Natural killer cell (primary cell): ENCODE measurements at regions not wholly inside any gene's neighbourhood (a gene's known extent, or its start where the extent isn't known, plus 50 kb on each side); places are given as distances from the start of the nearest gene placed in this dataset.
"Not testable (repeated sequence)": the region's sequence is repeated elsewhere in the genome, so short reads cannot be mapped to it uniquely, and the experiment has no call there.

Source experiments
- ATAC-seq, 3 donors: fragments of 150-1000 bp in 2 of 3; fragments of 200-7000 bp in 1 of 3; cut with Tn5 transposase; 1 replicate in 1 of 3; 2 replicates in 2 of 3; pipeline ENCODE4 v1.10.0; 2021; ENCODE audit warnings: mild to moderate bottlenecking in 2 of 3, moderate library complexity in 2 of 3
- DNase-seq, 2 donors: peaks; one replicate each; pipeline versions ENCODE4 v3.0.0 to v3.0.0-alpha.2; 2013 to 2021; ENCODE audit warnings: mixed read lengths in 1 of 2
- H3K27ac ChIP-seq: one replicate; pipeline ENCODE4 v1.5.1; 2013; ENCODE audit warnings: mild to moderate bottlenecking, low read length
- H3K27me3 ChIP-seq: one replicate; pipeline ENCODE4 v1.6.1; 2013; ENCODE audit warnings: low read length; ENCODE audit not compliant: control insufficient read depth, insufficient read depth
- H3K36me3 ChIP-seq: one replicate; pipeline ENCODE4 v1.6.1; 2013; ENCODE audit warnings: low read length; ENCODE audit not compliant: control insufficient read depth, insufficient read depth
- H3K4me1 ChIP-seq: one replicate; pipeline ENCODE4 v1.6.1; 2013; ENCODE audit warnings: low read length; ENCODE audit not compliant: control insufficient read depth, insufficient read depth
- H3K4me3 ChIP-seq: one replicate; pipeline ENCODE4 v1.5.1; 2013; ENCODE audit warnings: low read length
- H3K9me3 ChIP-seq: one replicate; pipeline ENCODE4 v1.6.1; 2013; ENCODE audit warnings: low read length; ENCODE audit not compliant: control insufficient read depth, insufficient read depth
- H3K27ac Mint-ChIP-seq, 2 donors: one replicate each; pipeline ENCODE4 v1.8.0; 2022; ENCODE audit warnings: mild to moderate bottlenecking in 2 of 2, mixed read lengths in 2 of 2, moderate library complexity in 1 of 2
- H3K27me3 Mint-ChIP-seq, 2 donors: one replicate each; pipeline ENCODE4 v1.8.0; 2022; ENCODE audit warnings: low read depth in 2 of 2, mixed read lengths in 2 of 2
- H3K36me3 Mint-ChIP-seq: one replicate; pipeline ENCODE4 v1.8.0; 2022; ENCODE audit warnings: mixed read lengths
- H3K4me1 Mint-ChIP-seq, 2 donors: one replicate each; pipeline ENCODE4 v1.8.0; 2022; ENCODE audit warnings: mixed read lengths in 2 of 2
- H3K4me3 Mint-ChIP-seq: one replicate; pipeline ENCODE4 v1.8.0; 2022; ENCODE audit warnings: mild to moderate bottlenecking, moderate library complexity, mixed read lengths
- H3K9me3 Mint-ChIP-seq, 2 donors: one replicate each; pipeline ENCODE4 v1.8.0; 2022; ENCODE audit warnings: mixed read lengths in 2 of 2
- WGBS: methylation state at CpG from one replicate; pipeline ENCODE4 v1.1.7; 2013; ENCODE audit warnings: missing lambda C conversion rate; ENCODE audit not compliant: insufficient coverage; 5-methylcytosine and 5-hydroxymethylcytosine counted together
- intact Hi-C: fragments of 100-400 bp; cut with micrococcal nuclease; formaldehyde crosslinking; loops from one replicate; pipeline ENCODE4 v1.14.2; 2022
- TF ChIP-seq, protein P1 (sequence below): fragments of 200-600 bp; IDR thresholded peaks from one replicate; pipeline ENCODE4 v1.8.0; 2022; ENCODE audit warnings: antibody characterized with exemption

DNA sequence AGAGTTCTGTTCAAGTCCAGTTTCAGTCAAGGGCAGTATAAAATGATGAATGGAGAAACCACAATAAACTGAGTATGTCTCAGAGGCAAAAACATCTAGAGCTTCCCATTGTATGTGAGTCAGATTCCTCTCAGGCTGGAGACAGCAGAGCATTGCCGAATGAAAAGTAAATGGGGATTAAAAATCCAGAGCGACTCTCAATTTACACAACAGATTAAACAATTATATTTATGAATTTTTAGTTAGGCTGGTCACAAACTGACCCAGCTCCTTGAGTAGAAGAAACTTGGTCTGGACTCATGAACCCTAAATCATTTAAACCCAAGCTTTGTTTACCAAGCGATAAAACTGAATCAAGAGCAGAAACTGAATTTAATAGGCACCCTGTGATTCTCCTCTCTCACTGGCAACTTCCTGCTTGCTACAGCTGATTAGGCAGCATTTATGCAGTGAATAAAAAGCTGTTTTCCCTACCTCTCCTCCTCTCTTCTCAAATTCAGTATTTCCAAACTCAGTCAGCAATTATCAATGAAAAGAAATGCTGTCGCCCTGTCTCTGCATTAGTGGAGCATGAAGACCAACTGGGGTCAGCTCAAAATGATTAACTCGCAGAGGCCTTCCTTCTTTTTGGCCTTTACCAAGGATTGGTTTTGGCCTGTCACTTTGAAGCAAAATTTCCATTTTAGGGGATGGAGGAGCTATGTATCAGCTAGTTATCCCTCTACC lies 568.0 kb downstream of the PDHA2 start:
- peaks cover 2 to 5% of the 10 kb centered on the region in 2 donors for H3K9me3 Mint-ChIP-seq
- Histone ChIP-seq H3K36me3 (no peaks in the 10 kb centered on the region), H3K4me1 (no peaks in the 10 kb centered on the region), H3K9me3 (no peaks in the 10 kb centered on the region), H3K27ac (no peak overlapping the region), H3K4me3 (no peak overlapping the region), H3K27me3 (no peaks in the 10 kb centered on the region)
- TF ChIP-seq, protein P1, sequence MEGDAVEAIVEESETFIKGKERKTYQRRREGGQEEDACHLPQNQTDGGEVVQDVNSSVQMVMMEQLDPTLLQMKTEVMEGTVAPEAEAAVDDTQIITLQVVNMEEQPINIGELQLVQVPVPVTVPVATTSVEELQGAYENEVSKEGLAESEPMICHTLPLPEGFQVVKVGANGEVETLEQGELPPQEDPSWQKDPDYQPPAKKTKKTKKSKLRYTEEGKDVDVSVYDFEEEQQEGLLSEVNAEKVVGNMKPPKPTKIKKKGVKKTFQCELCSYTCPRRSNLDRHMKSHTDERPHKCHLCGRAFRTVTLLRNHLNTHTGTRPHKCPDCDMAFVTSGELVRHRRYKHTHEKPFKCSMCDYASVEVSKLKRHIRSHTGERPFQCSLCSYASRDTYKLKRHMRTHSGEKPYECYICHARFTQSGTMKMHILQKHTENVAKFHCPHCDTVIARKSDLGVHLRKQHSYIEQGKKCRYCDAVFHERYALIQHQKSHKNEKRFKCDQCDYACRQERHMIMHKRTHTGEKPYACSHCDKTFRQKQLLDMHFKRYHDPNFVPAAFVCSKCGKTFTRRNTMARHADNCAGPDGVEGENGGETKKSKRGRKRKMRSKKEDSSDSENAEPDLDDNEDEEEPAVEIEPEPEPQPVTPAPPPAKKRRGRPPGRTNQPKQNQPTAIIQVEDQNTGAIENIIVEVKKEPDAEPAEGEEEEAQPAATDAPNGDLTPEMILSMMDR: no peak
- WGBS: 89% methylated on average over 3 of the region's 5 CpGs
- H3K4me1 Mint-ChIP-seq: no peaks in the 10 kb centered on the region
- no peak for ATAC-seq
- intact Hi-C loops: no loop called here
- no peaks in the 10 kb centered on the region for H3K27me3 Mint-ChIP-seq
- DNase-seq: no peak
- H3K27ac Mint-ChIP-seq: no peak overlapping the region
- no peak overlapping the region for H3K4me3 Mint-ChIP-seq
- H3K36me3 Mint-ChIP-seq: no peaks in the 10 kb centered on the region

DNA sequence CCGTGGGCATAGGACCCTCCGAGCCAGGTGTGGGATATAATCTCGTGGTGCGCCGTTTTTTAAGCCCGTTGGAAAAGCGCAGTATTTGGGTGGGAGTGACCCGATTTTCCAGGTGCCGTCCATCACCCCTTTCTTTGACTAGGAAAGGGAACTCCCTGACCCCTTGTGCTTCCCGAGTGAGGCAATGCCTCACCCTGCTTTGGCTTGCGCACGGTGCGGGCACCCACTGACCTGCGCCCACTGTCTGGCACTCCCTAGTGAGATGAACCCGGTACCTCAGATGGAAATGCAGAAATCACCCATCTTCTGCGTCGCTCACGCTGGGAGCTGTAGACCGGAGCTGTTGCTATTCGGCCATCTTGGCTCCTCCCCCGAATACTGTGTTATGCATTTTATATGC lies 575.0 kb downstream of the PDHA2 start:
- 95% methylated on average over 16 of the region's 21 CpGs for WGBS
- H3K9me3 Mint-ChIP-seq, H3K27me3 ChIP-seq, H3K27me3 Mint-ChIP-seq, H3K27ac ChIP-seq, H3K4me1 Mint-ChIP-seq, intact Hi-C loops, H3K4me3 Mint-ChIP-seq, H3K36me3 Mint-ChIP-seq, DNase-seq, H3K9me3 ChIP-seq, H3K36me3 ChIP-seq, H3K27ac Mint-ChIP-seq, ATAC-seq, H3K4me3 ChIP-seq, H3K4me1 ChIP-seq: not testable (repeated sequence)

DNA sequence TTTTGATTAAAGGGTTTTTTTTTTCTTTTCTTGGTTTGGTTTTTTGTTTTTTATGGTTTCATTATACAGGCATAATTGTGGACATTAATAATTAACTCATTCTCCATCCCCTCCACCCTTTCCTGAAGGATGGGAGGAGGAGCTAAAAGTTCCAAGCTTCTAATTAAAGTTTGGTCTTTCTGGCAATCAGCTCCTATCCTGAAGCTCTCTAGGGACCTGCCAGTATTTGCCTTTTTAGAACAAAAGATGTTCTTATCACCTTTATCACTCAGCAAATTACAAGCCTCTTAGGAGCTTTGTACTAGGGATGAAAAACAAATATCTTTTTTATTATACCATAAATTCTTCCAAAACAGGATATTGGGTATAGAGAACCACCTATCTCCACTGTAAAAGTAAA lies 589.8 kb downstream of the PDHA2 start:
- H3K4me1 Mint-ChIP-seq: no peaks in the 10 kb centered on the region

DNA sequence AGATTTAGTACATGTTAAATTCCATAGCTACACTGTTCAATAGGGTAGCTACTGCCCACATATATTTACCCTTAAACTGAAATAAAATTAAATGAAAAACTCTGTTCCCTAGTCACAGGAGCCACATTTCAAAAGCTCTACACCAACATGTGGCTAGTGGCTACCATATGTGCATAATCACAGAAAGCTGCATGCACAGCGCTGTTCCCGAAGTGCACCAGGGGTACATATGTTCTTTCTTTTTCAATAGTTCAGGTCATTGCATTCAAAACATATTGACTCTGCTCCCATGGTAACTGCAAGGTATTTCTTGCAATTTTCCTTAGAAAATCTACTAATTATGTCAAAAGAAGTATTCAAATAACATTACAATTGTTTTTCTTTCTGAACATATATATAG lies 591.2 kb downstream of the PDHA2 start:
- no peaks in the 10 kb centered on the region for H3K27me3 Mint-ChIP-seq
- Histone ChIP-seq H3K9me3 (no peaks in the 10 kb centered on the region), H3K4me3 (no peak overlapping the region), H3K36me3 (no peaks in the 10 kb centered on the region), H3K27me3 (no peaks in the 10 kb centered on the region), H3K4me1 (no peaks in the 10 kb centered on the region), H3K27ac (no peak overlapping the region)
- no peaks in the 10 kb centered on the region for H3K36me3 Mint-ChIP-seq
- no peaks in the 10 kb centered on the region for H3K4me1 Mint-ChIP-seq
- WGBS: 93% methylated on average over 2 of the region's 2 CpGs
- H3K27ac Mint-ChIP-seq: no peak overlapping the region
- TF ChIP-seq, protein P1: no peak
- intact Hi-C loops: no loop called here
- DNase-seq (no peak), ATAC-seq (no peak)
- H3K9me3 Mint-ChIP-seq: peaks cover 2 to 5% of the 10 kb centered on the region in 2 donors
- H3K4me3 Mint-ChIP-seq: no peak overlapping the region

More for the DNA sequence above, 589.8 kb downstream of the PDHA2 start:
- Histone ChIP-seq H3K4me3 (no peak overlapping the region), H3K27ac (no peak overlapping the region), H3K27me3 (no peaks in the 10 kb centered on the region), H3K4me1 (no peaks in the 10 kb centered on the region), H3K36me3 (no peaks in the 10 kb centered on the region), H3K9me3 (no peaks in the 10 kb centered on the region)
- Mint-ChIP-seq H3K27me3 (no peaks in the 10 kb centered on the region), H3K36me3 (no peaks in the 10 kb centered on the region), H3K9me3 (peaks cover 6 to 8% of the 10 kb centered on the region in 2 donors), H3K4me3 (no peak overlapping the region), H3K27ac (no peak overlapping the region)
- ATAC-seq (no peak), DNase-seq (no peak)
- intact Hi-C loops: no loop called here
- TF ChIP-seq, protein P1: no peak
